ENCODE measurements at regions not wholly inside any gene's neighbourhood (a gene's known extent, or its start where the extent isn't known, plus 50 kb on each side); places are given as distances from the start of the nearest gene placed in this dataset.

GRCh38 chr4:175927121-175927520 lies 115.1 kb upstream of the GPM6A start:
- TF ChIP-seq CTCF (IDR thresholded peaks at IDR 0.05; ENCODE audit: extremely low read depth in 1 of 2, insufficient read depth in 1 of 2, low read depth in 1 of 2, low read length in 2 of 2) (no peak), EZH2 (IDR thresholded peaks at IDR 0.05; ENCODE audit: borderline replicate concordance, low read depth, low read length, severe bottlenecking) (no peak), POLR2AphosphoS5 (IDR thresholded peaks at IDR 0.05; ENCODE audit: insufficient read depth, low read depth, low read length) (no peak), GATA2 (IDR thresholded peaks at IDR 0.05; ENCODE audit: insufficient read depth, insufficient read length, low read depth, low read length) (no peak), POLR2A (IDR thresholded peaks at IDR 0.05; ENCODE audit: low read depth, low read length) (no peak), MAX (IDR thresholded peaks at IDR 0.05; ENCODE audit: insufficient read depth, insufficient read length) (no peak), FOS (IDR thresholded peaks at IDR 0.05; ENCODE audit: borderline replicate concordance, insufficient read depth, low read length) (no peak), MYC (IDR thresholded peaks at IDR 0.05; ENCODE audit: low read depth, low read length) (no peak), JUN (IDR thresholded peaks at IDR 0.05; ENCODE audit: borderline replicate concordance, insufficient read depth, insufficient read length, low read depth) (no peak)
